HG03457 (cell line): ENCODE measurements at regions not wholly inside any gene's neighbourhood (a gene's known extent, or its start where the extent isn't known, plus 50 kb on each side); places are given as distances from the start of the nearest gene placed in this dataset.

Source experiments
- ATAC-seq: cut with Tn5 transposase; IDR thresholded peaks from one replicate; pipeline ENCODE4 v1.9.1; 2021; ENCODE audit warnings: moderate number of reproducible peaks; ENCODE audit not compliant: unreplicated experiment

DNA sequence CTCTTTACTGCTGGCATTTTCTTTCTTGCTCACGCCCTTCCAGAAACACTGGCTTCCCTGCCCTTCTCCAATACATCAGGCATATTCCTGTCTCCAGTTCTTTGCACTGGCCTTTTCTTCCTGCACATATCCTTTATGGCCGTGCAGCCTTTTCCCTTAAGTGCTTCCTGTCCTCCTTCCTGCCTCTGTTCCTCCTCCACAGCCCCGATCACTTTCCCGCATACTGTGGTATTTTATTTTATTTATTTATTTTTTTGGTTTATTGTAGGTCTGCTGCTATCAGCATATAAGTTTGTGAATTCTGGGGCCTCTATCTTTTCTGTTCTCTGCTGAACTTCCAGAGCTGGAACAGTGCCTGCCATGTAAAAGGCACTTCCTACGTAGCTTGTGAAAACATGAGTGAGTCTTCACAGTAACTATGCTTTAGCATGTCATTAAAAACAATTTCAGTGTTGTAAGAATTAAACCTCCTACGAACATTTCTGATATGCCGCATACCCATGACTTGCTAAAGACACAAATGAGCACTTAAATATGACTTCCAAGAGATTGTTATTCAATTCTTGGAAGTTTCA is 289.1 kb downstream of the TRIB2 start:
- no peak for ATAC-seq

DNA sequence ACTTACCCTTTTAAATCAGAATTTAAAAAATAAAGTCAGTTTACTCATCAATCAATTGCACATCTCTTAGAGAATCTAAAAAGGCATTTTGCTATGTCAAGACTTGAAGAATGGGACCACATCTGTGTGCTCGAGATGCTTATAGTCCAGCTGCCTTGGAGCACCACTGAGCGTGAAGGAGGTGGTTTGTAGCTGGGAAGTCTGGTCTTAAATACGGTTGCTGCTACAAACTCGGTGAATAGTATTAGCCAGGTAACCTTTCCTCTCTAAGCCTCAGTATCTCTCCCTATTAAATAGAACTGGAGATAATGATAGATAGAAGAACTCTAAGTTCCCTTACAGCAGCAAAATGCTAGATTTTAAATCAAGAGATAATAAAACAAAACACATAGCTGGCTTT is 289.7 kb downstream of the TRIB2 start:
- ATAC-seq, result no peak

DNA sequence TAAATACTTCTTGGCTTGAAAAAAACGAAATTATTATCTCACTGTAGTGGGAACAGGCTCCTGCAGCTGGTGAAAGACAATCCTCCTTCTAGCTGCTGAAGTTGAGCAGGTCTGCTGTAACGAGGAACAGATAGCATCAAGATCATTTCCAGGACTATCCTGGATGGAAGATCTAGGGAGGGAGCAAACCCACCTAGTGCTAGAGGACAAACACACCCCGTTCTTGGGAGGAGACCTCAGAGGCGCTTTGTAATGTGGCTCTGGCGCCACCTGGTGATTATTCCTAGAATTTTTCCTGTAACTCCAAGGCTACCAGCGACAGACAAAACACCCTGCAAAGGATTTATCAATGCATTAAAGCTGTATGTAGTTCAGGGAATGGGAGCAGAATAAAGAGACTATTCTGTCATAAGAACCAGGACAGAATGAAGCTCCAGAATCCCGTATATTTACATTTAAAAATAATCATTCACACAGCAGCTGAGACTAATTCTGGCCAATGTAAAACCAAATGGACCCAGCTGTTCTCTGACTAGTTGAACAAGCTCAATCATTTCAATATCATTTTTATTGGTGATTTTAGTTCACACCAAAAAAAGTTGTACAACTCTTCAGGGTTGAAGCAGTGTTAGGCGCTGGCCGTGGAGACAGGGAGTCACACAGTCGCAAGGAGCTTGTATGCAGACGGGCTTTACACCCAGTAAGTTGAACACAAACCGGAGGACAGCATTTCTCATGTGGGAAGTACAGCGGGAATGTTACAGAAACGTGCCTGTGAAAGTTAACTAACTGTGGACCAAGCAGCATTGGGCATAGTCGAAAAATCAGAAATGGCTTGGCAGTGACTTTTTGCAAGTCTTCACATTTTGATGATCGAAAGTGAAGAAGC is 290.3 kb downstream of the TRIB2 start:
- no peak for ATAC-seq

DNA sequence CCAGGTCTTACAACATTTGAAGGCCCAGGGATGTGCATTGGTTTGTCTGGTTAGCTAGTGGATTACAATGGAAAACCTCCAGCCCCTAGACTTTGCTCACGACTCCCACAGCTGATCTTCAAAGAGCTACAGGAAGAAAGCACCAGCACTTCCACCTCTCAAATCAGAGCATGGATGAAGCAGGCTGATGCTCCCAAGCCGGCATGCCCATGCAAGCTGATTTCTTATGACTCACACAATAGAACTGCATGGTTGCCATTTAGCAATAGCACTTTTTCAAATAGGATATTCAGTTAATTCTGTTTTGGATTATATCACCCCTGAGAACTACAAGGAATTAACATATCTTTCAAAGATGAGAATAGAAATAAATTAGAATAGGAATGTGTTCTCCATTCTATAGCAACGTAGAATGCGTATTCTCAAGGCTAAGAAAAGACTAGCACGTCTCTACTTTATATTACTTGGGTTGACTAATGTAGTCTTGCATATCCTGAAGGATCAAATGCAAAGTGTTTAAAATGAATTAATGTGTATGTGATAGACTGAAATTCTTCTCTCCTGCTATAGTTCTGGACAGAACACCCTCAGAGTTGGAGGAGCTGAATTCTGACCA is 292.4 kb downstream of the TRIB2 start:
- no peak for ATAC-seq

DNA sequence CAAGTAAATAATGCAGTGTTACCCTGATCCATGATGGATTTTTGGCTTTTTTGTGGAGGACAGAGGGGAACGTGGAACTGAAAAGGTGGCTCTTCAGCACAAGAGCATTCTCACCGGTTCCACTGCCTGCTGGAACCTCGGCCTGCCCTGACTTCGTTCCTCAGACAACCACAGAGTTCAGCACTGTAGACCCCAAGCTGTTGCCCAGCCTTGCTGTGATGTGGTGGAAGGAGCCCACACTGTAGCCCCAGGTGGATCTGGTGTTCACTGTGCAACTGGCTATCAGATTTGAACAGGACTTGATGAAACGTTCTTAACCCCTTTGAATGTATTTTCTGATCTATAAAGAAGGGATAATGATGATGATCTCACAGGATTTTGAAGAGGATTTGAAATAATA is 293.5 kb downstream of the TRIB2 start:
- ATAC-seq, result no peak

DNA sequence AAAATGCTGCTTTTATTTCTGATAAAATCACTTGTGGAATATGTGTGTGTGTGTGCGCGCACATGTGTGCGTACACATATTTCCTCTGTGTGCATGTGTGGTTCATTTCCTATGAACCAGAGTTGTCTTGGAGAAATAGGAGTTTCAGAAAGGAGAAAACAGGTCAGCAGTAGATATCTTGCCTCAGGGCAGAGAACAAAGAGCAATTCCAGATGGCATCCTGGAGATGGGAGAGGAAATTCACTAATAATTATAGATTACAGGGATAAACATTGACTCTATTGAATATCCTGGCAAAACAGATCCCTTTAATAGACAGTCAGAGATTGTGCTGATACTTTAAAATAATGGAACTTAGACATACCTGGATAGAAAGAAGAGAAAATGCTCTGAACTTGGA is 298.0 kb downstream of the TRIB2 start:
- no peak for ATAC-seq

DNA sequence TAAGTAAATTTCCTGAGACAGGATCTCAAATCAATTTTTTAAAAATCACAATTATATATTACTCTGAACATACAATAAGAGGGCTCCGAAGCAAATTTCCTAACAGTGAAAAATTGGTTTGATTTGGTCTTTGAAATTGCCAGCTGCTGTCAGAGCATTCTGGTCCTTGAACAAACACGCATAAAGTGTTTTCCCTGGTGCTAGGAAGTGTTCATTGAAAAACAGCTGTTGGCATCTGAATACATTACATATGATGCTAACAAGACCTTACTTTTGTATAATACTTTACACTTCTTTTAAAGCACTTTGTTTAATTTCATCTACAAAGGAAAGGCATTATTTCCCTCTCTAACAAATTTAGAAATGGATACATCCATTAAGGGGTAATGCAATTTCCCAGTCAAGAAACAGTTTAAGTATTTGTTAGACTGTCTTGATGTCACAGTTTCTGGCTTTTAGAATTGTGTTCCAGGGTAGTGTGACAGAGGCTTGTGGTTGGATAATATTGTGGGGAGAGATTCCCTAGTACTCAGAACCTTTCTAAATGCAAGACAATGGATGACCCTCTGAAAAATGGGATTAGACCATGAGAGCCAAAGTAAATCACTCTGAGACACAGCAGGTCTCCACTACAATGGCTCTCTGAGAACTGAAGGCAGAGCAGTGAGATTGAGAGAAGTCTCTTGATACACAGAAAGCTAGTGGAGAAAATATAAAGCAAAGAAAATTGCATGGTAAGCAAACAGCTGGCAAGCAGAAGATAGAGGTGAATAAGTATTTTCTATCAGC is 299.0 kb downstream of the TRIB2 start:
- ATAC-seq, result no peak

DNA sequence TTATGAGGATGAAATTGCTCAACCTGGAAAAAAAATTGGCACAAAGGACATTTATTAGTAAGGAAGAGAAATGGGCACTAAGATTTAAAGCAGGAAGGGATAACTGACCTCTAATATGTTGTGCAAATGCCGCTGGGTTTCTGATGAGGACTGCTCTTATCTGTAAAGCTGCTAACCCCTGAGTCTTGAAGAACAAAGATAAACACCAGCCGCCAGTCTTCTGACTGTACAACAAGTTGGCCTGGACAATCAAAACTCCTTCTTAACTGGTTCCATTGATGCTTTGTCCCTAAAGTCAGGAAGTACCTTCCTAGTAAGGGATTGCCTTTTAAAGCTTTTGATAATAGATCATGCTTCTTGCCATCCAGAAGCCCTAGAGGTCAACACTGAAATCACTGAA is 301.8 kb downstream of the TRIB2 start:
- ATAC-seq, result no peak

DNA sequence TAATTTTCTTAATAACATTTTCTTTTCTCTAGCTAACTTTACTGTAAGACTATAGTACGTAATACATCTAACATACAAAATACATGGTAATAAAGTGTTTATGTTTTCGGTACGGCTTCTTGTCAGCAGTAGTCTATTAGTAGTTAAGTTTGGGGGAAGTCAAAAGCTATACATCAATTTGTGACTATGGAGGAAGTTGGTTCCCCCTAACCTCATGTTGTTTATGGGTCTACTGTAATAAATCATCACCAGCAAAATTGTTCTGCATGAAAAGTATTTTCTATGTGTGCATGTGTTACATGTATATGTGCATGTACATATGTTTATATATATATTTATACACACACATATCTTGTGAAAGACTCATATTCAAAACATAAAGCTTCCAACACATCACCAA is 303.0 kb downstream of the TRIB2 start:
- no peak for ATAC-seq

DNA sequence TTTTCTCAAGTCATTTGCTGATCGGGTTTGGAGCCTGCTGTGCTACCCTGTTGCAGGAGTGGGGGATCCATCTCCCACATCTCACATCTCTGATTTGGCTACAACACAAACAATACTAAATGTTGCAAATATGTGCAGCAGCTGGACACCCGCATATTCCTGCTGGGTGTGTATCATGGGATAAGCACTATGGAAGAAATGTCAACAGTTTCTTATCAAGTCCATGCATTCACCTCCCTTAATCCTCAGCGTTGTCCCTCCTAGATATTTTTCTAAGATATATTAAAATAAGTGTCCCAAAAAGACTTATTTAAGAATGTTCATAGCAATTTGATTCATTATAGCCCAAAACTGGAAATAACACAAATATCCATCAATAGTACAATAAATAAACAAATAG is 303.7 kb downstream of the TRIB2 start:
- ATAC-seq, result no peak

DNA sequence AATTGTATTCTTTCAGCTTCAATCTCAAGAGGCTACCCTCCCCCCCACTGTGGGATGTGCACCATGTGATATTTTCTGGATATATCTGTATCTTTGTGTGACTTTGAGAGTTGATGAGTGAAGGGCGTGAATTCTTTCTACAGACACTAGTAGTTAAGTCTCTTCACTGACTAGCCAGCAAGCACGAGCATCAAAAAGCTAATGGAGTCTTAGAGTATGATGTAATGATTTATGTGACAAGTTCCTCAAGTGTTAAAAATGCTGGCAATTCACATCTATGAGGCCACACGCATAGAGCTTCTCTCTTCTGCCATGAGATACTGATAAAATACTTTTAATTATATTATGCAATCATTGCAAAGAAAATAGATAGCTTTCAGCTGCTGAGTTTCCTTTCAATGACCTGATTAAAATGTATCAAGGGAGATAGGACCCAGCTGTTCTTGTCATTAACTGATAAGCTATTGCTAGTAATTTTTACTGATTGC is 304.8 kb downstream of the TRIB2 start:
- ATAC-seq, result no peak

DNA sequence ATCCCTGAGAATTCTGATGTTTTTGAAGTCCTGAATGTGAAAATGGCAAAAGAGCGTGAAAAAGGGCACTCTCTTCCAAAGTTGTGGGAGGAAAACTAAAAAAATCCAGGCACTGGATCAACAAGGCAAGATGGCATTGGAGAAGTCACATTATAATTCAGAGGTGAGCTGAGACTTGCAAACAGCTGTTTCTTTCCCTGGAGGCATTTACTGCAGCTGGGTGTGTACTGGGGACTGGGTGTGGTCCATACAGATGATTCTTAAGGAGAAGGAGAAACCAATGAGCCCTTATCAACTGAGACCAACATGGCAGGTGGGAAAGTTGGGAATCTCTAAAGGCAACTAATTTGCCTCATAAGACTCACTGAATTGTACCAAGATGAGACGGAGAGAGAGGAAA is 313.9 kb downstream of the TRIB2 start:
- no peak for ATAC-seq

DNA sequence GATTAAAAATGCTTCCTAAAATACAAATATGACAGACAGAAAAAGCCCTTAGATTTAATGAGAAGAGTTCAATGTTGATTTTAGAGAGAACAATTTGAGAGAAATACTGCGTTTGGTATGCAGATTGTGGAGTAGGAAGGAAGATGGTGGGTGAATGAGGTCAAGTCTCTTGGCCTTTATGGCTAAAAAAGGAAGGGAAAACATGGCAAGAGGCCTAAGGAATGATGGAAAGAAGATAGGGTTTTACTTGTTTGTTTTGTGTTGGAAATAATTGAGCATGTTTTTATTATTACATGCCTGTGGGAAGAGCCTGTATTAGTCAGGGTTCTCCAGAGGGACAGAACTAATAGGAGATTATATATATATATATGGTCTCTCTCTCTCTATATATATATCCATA is 318.1 kb downstream of the TRIB2 start:
- no peak for ATAC-seq

DNA sequence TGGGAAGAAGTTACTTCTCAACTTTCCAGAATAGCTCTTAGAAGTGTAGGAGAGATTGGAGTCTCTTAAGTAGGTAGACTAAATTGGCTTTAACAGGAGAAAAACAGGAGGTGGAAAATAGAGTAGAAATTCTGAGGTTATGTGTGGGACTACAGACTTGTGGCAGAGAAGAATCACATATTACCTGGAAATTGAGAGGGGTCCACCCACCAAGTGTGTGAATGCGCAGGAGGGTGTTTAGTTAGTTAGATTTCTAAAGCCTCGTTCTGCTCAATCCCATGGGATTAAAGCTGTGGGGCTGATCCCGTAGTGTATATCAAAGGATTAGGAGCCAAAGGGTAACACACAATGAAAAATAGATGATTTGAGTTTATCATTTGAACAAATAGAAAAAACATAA is 319.1 kb downstream of the TRIB2 start:
- ATAC-seq, result no peak

DNA sequence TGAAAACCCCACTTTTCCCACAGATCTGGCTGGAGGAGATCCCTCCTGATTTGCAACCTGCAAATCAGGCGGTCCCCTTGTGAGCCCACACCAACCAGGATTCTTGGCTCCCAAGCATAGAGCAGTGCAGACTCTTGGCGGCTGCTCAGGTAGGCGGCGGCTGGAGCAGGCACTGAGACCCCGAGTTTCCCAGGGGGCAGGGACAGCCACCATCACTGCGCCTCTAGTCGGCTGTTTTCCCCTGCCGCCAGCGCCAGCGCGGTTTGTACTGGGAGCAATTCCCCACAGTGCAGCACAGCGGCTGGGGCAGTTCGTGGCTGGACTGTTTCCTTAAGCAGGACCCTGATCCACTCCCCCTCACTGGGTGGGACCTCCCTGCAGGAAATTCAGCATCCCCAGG is 323.3 kb downstream of the TRIB2 start:
- no peak for ATAC-seq

DNA sequence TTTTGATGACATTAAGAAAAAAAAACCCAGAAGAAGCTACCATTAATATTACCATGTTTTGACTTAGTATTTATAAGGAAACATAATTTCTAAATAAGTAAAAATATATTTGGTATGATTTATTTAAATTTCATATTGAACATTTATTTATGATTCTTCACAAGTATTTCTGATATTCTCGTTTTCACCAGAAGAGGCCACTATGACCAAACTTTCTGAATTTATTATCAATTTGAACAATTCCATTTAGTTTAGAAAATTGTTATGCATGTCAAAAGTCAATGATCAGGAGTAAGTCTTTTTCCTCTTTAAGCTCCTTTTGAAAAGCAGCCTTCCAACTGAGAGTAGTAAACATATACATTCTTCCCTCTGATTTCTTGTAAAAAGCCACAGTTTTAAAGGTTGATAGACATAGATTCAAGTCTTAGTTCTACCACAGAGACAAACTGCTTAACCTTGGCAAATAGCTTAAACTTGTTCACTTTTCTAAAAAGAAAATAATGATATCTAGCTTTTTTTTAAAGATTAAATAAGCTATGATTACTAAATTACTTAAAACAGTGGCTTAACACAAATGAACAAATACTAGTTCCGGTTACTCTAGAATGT is 329.9 kb downstream of the TRIB2 start:
- ATAC-seq, result no peak

DNA sequence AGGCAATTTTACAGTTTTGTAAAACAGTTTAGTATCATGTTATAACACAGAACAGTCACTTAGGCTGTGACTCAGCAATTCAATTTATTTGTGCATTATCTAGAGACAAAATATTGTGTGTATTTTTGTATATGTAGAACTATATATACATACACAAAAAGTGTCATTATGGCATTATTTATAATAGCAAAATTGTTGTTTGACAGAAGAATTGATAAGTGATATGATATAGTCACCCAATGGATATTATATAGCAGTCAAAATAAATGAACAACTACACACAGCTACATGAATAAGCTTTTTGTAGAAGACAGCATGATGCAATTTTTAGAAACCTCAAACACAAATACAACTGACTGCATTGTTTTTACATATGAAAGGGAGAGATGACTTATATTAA is 334.0 kb downstream of the TRIB2 start:
- ATAC-seq, result no peak

DNA sequence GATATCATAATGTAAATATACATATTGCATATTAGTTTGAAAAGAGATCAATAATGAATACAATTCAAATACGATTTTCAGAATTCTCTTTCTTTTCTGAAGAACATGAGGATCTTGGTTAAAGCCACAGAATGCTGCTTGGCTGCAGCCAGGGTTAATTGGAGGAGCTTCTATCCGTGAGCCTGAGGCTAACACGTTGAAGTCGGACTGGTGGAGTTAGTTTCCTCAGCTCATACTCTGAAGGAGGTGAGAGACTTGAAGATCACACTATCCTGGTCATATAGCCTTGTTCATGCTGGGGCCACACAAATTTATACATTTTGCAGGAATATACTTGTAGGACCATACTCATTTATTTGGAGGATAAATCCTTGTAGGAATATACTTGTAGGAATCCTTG is 335.8 kb downstream of the TRIB2 start:
- no peak for ATAC-seq

DNA sequence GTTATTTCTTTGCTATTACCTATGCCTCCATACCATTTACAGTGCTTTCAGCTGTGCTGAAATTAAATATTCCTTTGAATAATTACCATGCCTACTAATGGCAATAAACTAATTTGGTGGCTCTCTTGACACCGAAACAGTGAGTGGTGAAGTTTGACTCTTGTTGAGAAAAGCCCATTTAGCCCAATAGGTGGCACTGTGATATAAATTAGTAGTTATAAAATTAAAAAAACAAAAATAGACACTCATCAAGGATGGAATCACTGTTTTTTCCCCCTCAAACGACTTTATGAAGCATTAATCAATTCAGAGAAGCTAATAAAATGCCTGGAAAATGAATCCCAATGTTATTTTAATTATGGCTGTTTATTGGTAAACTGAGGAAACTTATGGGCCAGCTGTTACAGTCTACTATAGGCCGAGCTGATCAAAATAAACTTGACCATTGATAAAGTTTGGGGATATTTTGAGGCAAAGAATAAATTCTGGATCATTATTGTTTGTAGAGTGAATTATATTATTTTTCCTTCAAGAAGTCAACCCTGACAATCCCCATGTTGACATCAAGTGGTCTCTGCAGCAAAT is 339.6 kb downstream of the TRIB2 start:
- ATAC-seq, result no peak

DNA sequence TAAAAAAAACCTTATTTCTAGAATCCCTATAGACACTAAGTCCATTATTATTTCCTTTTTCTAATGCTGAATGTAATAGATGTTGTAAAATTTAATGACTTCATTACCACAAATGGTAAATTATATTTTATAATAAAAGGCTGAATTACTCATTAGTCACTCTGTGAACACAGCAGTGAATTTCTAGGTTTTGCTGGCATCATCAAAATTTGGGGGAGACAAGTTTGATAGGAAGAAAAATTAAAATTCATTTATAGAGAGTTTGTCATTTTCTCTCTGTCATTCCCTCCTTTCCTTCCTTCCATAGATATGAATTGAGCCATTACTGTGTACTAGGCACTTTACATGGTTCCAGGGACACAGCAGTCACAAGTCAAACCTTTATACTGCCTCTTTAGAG is 340.9 kb downstream of the TRIB2 start:
- ATAC-seq, result no peak

DNA sequence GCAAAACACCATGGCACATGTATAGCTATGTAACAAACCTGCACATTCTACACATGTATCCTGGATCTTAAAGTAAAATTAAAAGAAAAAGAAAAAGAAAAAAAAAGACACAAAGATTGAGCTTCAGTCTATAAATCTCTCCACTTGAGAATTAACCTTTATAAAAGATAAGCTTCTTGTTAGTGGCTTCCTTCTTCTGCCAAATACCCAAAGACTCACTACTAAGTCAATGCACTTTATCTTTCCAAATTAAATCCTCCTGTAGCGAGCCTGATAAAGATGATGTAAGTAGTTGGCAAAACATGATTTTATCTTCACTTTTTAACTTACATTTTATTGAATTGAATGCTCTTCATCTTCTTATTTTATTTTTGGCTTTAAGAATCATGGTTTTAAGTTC is 349.9 kb downstream of the TRIB2 start:
- ATAC-seq, result no peak
